ENCODE measurements at regions not wholly inside any gene's neighbourhood (a gene's known extent, or its start where the extent isn't known, plus 50 kb on each side); places are given as distances from the start of the nearest gene placed in this dataset.

DNA sequence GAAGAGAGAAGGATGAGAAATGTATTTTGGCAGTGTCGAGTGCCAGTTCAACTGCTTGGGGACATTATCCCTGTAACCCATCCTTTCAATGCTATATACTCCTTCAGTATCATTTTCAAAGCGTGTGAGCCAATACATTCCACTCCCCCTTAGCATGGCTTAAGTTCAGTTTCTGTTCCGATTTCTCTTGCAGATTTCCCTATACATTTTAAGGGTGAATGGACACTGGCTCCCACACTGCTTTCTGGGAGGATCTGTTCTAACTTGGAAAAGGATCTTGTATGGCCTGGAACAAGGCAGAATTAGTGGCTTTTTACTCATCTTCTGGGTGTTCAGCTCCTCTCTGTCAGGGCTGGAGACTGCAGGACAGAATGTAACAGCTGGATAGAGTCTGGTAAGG is 333.8 kb downstream of the HAPSTR1 start:
- DNase-seq = no peak

DNA sequence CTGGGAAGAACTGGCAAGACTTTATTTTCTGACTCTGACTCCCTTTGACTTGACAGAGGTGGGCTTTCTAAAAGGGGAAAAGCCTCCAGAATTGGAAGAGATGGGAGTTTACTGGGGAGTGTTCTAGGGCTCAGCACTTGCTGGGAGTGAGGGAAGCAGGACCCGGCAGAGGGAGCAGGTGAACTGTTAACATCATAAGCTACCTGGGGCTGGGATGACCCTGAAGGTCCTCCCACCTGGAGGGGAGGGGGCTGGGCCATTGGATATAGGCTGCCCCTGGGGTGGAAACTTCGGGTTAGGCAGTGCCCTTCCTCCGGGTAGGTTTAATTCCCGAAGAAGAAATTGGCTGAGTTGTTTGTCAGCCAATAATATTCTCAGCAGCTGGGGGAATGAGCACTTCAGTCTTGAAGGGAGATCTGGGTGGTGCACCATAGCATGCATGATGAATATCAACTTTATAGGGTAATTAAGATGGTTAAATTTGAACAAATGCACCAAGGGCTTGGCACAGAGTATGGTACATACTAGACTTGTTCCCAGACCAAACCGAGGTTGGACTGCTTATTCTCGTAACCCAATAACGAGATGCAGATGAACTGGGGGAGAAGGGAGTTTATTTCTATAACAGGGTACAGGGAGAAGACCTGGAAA is 337.0 kb downstream of the HAPSTR1 start:
- no peak for DNase-seq

DNA sequence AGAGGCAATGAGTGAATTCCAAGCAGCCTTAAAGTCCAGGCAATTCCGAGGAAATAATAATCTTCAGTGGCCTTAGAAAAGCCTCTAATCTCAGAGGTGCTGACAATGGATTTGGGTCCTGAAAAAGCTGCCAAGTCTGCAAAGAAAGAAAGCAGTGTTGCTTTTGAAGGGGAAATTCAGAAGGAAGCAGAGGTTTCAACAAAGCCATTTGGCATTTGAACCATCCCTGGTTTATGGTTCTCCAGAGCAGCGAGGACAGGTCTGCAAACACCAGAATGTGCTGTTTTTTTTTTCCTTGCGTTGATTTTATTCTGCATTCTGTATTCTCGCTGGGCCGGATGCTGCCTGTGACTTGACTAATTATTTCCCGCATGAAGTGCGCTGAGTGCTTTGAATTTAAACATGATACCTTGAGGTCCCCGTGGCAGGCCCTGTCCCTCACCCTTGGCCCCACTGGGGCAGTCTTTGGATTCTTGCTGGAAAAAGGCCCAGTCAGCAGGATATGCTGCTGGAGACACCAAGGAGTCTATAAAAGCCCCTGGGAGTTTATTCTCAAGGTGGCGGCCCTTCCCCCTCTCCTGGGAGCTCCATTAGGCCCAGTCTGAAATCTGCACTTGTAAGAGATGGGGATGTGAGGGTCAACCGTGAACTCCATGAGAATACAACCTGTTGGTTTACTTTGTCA is 338.3 kb downstream of the HAPSTR1 start:
- DNase-seq = no peak

DNA sequence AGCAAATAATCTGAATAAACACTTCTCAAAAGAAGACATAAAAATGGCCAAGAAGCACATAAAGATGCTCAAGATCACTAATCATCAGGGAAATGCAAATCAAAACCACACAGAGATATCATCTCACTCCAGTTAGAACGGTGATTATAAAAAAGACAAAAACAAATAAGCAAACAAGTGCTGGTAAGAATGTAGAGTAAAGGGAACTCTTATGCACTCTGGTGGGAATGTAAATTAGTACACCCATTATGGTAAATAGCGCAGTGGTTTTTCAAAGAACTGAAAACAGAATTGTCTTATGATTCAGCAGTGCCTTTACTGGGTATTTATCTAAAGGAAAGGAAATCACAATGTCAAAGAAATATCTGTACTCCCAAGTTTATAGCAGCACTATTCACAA is 343.2 kb downstream of the HAPSTR1 start:
- no peak for DNase-seq

DNA sequence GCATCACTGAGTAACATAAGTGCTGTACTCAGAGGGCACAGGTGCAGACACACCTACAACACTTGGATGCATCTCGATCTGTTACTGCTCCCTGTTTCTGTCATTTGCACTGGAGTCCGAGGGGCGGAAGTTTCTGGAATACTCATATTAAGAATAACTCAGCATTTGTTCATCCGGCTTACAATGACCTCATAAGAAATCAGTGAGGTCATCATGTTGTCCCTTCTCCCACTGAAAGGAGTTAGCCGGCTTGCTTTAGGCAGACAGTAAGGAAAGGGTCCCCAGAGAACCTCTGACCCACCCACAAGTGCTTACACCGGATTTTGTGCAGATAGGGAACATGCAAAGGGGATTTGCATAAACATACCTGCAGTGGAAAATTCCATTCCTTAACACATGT is 344.7 kb downstream of the HAPSTR1 start:
- DNase-seq = no peak

DNA sequence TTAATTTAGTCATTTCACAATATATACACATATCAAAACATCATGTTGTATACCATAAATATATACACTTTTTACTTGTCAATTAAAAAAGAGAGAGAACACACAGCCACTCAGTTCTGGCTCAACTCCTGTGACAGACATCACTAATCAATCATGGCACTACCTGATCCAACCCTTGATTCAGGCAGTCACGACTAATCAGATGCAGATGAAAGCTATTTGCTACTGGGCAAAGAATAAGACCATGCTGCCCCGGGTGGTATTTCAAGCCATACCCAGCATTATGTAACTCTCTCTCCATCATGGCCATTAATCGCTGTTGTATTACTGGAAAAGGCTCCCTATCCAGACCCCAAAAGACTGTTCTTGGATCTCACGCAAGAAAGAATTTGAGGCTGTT is 345.7 kb downstream of the HAPSTR1 start:
- no peak for DNase-seq

DNA sequence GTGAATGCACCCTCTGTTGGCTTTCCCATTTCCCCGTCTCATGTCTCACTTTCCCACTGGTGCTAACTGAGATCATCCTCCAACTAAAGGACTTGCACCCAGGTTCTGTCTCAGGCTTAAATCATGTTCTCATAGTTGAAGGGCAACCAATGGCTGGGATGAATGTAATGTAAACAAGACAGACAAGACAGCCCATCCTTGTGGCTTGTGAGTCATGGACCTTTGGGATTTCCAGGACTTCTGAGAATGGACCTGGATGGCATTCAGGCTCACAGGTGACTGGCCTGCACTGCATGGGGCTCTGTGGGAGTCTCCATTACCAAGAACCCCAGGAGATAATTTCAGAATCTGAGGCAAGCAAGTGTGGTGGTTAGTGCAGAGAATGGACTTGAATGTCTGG is 347.5 kb downstream of the HAPSTR1 start:
- no peak for DNase-seq

DNA sequence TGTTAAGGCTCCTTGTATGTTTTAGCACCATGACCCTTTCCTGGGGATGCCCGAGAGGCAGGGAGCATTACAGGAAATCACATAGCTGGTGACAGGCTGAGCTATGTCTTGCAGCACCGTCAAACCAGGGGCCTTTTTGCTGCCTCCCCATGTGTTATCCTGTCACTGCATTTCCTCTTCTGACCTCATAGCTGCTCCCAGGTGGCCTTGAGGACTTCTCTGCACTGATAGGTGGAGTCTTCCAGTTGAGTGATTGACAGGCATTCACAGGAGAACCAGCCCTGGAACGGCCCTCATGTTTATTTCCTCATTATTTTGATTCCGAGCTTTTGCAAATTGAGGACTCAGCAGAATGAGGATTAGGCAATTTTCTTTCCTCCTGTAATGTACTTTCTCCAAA is 349.6 kb downstream of the HAPSTR1 start:
- no peak for DNase-seq

DNA sequence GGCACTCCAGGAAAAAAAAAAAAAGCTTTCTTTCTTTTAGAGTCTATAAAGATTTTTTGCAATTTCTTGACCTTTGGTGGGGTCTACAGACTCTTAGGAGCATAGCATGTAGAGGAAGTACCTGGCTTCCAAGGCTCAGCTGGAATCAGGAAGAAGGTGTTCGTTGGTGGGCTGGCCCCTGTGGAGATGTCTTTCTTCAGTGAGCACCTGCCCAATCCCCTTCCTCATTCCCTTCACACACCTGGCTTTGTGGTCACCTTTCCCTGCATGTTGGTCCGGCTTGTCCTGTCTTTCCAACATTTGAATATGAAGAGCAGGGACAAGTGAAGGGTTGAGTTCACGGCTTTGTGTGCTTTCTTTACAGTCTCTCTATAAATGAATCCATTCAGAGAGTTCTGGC is 352.4 kb downstream of the HAPSTR1 start:
- no peak for DNase-seq

DNA sequence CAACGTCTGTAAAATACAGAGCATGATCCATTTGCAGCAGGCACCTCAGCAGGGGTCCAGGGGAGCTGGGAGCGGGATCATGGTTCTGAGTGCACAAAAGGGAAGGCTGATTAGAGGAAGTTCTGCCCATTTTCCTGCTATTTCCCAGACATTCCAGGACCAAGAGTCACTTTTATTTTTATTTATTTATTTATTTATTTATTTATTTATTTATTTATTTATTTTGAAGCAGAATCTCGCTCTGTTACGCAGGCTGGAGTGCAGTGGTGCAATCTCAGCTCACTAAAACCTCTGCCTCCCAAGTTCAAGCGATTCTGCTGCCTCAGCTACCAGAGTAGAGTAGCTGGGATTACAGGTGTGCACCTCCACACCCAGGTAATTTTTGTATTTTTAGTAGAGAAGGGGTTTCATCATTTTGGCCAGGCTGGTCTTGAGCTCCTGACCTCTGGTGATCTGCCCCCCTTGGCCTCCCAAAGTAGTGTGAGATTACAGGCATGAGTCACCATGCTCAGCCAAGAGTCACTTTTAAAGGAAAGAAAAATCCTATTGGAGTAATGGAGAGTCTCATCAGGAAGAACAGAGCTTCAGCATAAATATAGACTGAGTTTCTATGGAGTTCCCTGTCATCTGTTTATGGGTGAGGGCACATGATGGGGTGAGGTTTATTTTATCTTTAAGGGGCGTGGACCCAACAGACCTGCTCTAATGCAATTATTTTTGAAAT is 355.2 kb downstream of the HAPSTR1 start:
- no peak for DNase-seq

DNA sequence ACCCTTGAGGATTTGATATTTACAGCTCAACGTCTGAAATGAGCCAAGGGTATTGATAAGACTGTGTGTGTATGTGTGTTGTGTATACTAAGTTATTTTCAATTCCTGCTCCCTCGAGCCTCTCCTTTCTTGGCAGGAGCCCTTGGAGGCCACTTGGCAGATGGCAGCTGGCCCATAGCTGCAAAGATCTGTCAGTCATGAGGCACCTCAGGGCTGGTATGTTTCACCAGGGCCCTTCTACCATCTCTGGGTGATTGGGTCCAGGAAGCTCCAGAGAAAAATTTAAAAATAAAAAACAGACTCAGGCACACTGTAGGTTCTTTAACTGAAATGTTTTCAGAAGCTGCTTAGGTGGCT is 355.7 kb downstream of the HAPSTR1 start:
- no peak for DNase-seq

DNA sequence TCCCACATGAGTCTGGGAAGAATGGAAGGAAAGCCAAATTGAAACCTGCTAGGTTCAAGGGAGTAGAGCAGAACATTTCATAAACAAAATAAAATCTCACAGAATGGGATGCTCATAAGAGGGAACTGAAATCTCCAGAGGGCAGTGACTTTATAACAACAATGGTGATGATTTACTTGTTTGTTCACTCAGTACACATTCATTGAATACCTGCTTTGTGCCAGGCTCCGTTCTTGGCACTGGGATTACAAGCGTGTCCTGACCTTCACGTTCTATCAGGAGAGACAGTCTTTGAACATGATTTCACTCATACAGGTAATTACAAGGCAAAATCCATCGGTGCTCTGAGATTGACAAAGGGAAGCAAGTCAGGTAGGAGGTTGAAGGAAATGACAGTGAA is 356.3 kb downstream of the HAPSTR1 start:
- no peak for DNase-seq

DNA sequence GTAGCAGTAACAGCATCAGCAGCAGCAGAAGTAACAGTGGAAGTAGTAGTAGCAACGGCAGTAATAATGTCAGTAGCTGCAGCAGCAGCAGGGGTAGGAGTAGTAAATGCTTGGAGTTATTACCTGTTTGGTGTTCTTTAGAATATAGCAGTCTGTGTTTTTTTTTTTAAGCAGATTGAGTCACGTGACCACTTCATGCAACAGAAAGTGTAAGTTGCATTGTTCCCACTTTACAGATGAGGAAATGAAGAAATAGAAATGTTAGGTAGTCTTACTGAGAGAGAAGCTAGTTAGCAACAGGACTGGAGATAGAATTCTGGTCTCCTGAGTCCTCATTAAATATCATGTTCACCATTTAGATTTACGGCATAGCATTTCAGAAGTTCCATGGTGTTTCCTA is 358.2 kb downstream of the HAPSTR1 start:
- no peak for DNase-seq

DNA sequence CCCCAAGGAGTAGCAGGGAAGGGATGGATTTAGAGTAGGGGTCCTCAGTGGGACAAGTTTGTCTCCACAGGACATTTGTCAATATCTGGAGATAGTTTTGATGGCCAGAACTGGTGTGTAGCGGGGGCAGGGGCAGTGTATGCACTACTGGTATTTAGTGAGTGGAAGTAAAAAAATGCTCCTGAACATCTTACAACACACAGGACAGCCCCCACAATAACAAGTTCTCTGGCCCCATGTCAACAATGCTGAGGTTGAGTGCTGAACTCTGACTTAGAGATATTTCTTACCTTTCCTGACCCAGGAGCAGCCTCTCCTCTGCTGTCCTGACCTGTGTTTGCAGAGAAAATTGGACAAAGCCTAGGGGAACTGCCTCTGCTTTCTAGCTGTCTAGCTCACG is 365.8 kb downstream of the HAPSTR1 start:
- no peak for DNase-seq

DNA sequence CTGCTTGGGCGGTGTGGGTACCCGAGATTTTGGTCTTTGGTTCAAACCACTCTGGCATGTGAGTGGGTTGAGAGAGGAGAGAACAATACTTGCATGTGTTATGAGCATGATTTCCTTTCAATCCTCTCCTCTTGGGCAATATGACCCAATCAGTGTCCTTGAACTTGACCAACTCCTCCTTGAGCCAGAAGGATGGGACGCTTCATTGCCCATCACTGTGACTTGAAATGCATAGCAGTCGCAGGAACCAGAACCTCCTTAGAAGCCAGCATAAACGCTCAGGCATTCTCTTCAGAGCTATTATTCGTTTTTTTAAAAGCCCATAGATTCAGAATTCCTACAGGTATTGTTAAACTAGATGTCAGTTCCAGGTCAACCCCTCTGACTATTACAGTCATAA is 367.4 kb downstream of the HAPSTR1 start:
- DNase-seq = no peak

DNA sequence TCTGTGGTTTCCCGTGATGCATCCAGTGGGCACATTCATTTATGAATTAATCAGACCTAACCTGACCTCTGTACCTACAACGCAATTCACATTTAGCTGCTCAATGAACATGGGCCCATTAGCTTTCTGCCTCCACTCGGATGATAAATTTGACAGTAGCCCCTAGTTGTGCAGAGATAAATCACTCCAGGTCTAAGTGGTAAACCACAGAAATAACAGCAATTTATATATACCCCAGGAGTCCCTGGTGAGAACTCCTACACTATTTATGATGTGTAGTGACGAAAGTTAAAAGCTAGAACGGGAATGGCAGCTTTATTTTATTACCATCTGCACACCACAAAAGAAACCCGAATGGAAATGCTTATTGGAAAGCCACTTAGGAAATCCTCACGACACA is 371.5 kb downstream of the HAPSTR1 start:
- DNase-seq = no peak

DNA sequence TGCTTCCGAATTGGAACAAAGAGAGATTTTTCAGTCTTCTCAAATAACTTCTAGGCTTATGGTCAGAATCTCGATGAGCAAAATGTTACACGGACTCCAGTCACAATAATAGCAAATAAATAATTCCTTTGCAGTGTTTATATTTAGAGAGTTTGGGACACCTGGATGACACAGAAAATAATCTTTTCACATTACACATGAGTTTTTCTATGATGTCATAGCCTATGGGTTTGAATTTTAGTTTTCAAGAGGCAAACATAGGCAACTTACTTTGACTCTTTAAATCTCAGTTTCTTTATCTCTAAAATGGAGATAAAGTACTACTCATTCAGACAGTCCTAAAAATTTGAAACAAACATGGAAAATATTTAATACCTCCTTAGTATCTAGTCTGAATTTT is 372.0 kb downstream of the HAPSTR1 start:
- no peak for DNase-seq

DNA sequence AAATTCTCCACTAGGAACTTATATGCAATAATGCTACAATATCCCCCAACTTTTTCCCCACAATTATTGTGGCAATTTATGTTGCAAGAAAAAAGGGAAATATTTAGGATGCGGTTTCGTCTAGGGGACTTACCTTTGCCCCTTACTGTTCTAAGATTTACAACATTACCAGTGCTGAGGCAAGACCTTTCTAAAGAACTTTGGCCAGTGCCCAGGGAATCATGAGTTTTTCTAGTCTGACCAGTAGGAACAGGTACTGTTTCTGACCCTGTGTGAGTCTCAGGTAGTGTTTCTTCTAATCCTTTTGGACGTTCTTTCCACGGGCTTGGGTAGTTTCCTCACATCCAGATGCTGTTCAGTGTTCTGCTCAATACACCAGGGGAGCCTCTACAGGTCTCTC is 373.7 kb downstream of the HAPSTR1 start:
- DNase-seq = no peak

DNA sequence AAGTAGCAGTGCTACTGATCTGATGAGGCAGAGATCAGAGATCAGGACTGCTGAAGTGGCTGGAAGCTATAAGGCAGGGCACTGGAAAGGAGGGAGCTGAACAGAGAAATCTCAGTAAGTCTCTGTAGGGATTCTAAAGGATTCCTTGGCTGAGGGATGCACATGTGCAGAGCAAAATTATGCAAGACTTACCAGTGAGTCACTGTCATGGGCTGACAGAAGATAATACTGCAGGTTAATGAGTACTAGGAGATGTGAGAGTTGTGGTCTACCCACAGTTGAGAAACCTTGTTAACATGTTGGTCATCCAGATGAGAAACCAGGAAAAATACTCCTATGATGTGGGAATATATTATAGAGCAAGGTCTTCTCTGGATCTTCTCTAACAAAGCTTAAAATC is 378.1 kb downstream of the HAPSTR1 start:
- no peak for DNase-seq

DNA sequence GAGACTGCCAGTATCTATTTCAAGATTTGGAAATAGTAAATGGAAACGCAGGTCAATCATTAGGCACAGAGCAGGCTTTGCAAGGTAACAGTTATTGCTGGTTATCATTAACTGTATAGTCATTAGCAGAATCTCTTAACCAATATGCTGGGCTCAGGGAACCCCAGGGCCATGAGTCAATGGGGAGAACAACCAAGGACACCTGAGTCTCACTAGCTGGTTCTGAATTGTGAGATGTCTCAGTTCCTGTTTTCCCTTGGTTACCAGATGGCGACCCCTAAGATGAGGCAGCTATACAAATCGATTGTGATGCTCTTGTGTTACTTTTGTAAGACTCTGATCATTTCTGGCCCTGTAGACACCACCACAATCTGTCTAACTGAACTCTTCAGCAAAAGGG is 385.3 kb downstream of the HAPSTR1 start:
- DNase-seq = no peak

DNA sequence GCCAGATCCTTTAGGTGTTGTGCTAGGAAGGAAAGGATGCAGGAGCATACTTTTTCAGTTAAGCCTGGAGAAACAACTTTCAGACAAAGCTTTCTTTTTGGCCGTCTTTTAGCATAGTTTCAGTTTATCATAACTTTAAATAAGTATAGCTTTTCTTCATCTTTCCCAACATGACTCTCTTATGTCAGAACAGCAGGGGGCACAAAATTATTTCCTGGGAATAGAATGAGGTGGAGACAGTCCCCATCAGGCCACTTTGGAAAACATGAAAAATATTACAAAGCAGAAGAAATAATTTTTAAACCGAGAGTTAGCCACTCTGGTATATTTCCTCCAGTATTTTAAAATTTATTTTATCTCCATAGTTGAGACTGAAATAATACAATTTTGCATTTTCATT is 387.6 kb downstream of the HAPSTR1 start:
- DNase-seq = no peak

DNA sequence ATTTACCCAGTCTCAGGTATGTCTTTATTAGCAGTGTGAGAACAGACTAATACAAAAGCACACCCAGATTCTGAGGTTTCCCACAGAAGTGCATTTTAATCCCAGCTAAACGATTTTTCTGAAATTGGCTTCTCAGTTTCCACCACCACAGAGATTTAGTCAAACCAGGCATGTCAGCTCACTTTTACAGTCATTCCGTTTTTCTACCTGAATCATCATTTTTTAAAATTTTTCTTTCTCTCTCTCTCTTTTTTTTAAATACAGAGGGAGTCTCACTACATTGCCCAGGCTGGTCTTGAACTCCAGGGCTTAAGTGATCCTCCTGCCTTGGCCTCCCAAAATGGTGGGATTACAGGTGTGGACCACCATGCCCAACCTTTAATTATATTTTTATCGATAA is 389.1 kb downstream of the HAPSTR1 start:
- DNase-seq = no peak

DNA sequence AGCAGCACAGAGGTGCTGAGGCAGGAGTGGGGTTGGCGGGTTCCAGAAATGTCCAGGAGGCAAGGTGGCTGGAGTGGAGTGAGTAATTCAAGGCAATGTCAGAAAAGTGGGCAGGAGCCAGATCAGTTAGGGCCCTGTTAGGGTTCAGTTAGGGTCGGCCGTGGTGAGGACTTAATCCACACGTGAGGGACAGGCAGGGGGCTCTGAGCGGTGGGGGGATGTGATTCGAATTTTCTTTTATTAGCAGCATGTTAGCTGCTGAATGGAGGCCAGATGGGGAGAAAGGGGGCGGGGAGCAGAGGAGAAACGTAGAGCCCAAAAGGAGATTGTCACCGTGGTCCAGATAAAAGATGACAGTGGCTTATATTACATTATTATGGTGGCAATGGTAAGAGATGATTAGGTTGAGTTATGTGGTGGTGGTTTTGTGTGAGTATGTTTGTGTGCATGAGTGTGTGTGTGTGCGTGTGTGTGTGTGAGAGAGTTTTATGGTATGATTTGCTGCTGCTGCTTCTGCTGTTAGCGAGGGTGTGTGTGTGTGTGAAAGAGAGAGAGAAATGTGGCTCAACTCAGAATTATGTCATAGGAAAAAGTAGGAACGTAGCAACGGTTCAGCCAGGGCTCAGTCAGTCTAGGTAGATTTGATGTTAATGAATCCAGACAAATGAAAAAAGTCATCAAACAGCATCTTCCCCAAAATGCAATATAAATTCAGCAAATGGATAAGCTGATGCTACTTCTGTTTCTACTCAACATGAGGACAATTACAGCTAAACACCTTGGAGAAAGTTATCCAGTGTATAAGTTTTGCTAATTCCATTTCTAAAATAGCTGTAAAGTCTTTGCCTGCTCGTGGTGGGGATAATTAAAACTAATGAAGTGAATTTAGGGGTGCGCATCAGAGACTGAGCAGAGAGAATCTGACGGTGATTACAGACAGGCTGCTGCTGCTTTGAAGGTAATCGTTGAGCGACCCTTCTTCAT is 390.6 kb downstream of the HAPSTR1 start:
- DNase-seq = no peak
